ENCODE measurements at regions not wholly inside any gene's neighbourhood (a gene's known extent, or its start where the extent isn't known, plus 50 kb on each side); places are given as distances from the start of the nearest gene placed in this dataset.
A peak's percentile ranks its signal among the peaks of the same experiment; 100 is the strongest.

GRCh38 chr7:124413029-124413428 is 352.6 kb downstream of the GPR37 start:
- DNase-seq: no peak

GRCh38 chr7:124412531-124412930 is 353.1 kb downstream of the GPR37 start:
- no peak for DNase-seq

DNA sequence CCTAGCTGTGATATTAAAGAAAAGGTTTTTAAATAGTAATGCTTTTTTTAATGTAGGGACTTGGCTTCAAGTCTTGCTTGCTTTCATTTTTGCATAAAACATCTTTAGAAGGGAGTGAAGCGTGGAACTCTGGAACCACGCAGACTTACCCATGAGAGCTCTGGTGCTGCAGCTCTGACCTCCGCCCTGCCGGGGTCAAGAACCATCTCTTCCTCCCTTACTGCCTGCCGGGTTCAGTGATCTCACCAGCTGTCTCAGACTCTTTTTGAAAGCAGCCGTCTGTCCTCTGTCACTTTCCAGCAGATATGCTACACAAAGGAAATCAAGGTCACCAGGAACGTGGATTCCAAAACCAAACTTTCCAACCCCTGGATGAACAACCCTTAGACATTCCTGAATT is 353.8 kb downstream of the GPR37 start:
- DNase-seq: no peak

GRCh38 chr7:124403587-124403986 is 362.0 kb downstream of the GPR37 start:
- peak; percentile 49 to 55 for DNase-seq

DNA sequence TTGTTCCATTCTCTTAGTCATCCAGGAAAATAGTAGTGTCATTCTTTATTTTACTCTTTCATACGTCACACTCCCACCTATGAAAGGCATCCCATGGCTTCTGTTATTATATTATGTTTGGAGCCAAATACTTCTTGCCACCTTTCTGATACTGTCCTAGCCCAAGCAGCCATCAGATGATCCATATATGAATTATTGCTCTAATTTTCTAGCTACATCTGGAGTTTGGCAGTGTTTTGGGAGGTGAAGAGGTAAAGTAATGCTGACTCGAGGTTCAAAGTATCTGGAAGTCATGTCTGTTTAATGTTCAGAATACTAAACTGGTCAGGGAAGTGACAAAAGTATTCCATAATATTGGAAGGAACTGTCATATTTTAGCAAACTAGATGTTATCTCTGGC is 362.5 kb downstream of the GPR37 start:
- no peak for DNase-seq

GRCh38 chr7:124399941-124400340 is 365.7 kb downstream of the GPR37 start:
- DNase-seq: no peak

- DNase-seq: no peak
Measured at GRCh38 chr7:124398937-124399552, 366.2 kb upstream of the TMEM229A start.

DNA sequence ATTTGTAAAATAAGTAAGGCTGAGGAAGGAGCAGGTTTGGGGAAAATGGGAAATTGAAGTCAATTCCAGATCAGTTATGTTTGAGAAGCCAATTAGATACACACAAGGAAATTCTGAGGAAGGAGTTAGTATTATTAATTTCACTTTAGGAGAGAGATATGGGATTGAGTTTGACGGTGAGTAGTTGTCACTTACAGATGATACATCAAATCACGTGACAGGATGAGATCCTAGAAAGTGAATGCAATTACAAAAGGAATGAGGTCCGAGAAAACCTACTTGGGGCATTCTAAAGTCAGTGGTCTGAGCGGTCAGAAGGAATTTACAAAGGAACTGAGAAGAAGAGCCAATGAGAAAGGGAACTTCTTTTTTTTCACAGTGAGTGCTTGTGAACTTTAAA is 364.3 kb upstream of the TMEM229A start:
- DNase-seq: no peak

GRCh38 chr7:124390301-124390700 is 357.4 kb upstream of the TMEM229A start:
- DNase-seq: no peak

DNA sequence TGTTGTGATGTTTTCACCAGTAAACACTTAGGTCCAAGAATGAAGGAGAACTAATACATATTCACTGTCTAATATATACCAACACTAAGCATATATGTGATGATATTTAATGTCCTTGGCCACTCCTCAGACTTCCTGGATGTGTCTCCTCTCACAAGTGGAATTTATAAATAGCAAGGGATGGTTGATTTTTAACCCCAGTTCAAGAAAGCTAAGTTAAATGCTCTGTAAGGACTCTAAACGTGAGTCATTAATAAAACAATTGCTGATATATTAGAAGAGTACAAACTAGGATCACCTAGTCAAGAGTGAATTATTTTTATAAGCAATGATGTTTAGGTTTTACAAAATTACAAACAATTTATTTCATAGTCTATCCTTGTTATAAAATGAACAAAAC is 355.9 kb upstream of the TMEM229A start:
- DNase-seq: no peak

- no peak for DNase-seq
Measured at GRCh38 chr7:124387056-124387455, 354.2 kb upstream of the TMEM229A start.

DNA sequence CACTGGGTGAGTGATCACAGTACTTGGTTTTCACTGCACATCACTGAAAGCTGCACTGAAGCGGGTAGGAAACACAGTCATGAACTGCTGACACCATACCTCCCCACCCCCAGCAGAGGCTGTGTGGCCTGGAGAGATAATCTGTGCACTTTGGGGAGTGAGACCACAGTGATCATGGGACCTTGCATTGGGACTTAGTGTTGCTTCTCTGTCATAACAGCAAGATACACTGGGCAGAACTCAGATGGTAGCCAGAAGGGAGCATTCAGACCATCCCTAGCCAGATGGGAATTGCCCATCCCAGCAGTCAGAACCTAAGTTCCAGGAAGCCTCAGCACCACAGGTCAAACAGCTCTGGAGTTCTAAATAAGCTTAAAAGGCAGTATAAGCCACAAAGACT is 346.4 kb upstream of the TMEM229A start:
- no peak for DNase-seq

- DNase-seq: no peak
Measured at GRCh38 chr7:124376111-124376510, 343.2 kb upstream of the TMEM229A start.

DNA sequence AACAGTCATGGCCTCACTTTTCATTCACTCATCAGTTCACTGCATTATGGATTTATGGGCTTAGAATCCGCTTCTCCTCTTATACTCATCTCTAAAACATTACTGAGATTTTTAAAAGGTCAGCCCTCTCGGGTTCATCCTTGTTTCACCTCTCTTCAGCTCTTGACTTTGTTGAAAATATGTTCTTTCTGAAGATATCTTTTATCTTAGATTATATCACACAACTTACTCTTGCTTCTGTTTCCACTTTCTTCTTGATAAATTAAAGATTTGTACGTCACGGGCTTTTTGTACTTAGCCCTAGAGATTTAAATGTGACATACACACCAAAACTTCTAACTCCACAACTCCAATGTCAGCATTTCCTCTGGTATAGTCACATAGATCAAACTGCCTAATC is 342.5 kb upstream of the TMEM229A start:
- no peak for DNase-seq

GRCh38 chr7:124369310-124369709 is 336.4 kb upstream of the TMEM229A start:
- no peak for DNase-seq

DNA sequence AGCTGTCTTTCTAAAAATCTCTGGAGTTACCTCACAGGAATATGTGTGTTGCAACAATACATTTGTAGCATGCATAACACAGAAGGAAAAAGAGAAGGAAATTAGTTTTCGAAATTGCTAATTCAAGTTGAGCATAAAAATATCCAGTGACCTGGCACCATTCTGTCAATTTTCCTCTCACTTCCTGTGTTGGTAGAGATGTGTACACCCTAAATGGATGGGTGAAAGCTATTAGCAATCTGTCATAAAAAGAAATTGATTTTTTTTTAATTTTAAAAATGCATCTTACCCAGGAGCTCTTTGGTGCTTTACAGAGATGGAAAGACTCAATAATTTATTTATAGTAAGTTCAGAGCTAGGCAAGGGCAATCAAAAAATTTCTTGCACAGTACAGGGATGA is 333.3 kb upstream of the TMEM229A start:
- no peak for DNase-seq

DNA sequence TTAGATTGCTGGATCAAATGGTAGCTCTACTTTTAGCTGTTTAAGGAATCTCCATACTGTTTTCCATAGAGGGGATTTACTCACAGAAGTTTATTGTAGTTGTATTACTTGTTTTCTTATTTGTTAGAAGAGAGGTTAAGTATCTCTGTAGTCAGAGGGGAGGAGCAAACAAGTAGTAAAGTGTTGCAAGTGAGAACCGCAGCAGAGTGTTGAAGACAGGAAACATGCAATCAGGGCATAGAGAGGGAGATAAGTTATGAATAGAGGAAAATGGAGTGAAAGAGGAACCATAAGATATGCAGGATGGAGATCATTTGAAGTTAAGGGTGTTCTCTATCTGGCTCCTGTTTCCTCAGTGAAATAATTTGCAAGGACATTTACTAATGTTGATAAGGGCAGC is 331.4 kb upstream of the TMEM229A start:
- DNase-seq: no peak

- DNase-seq: no peak
Measured at GRCh38 chr7:124354201-124354600, 321.3 kb upstream of the TMEM229A start.

- no peak for DNase-seq
Measured at GRCh38 chr7:124351950-124352349, 319.1 kb upstream of the TMEM229A start.

- DNase-seq: no peak
Measured at GRCh38 chr7:124349443-124349842, 316.6 kb upstream of the TMEM229A start.

DNA sequence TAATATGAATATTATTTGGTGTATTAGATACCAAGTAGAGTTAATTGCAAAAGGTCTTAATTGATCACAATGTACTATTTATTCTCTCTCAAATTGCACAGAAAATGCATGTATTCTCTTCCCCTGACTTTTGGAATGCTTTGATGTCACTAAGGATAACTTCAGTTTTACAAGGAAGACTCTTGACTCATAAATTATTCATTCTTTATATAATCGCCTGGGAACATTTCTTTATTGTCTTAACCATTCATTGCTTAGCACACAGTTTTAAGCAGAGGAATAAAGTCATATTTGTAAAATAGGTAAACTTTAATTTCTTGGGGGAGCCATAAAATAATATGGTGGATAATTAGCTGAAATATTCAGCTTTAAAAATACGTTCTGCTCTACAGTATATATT is 306.0 kb upstream of the TMEM229A start:
- DNase-seq: no peak

GRCh38 chr7:124330731-124331407 is 298.0 kb upstream of the TMEM229A start:
- no peak for DNase-seq

DNA sequence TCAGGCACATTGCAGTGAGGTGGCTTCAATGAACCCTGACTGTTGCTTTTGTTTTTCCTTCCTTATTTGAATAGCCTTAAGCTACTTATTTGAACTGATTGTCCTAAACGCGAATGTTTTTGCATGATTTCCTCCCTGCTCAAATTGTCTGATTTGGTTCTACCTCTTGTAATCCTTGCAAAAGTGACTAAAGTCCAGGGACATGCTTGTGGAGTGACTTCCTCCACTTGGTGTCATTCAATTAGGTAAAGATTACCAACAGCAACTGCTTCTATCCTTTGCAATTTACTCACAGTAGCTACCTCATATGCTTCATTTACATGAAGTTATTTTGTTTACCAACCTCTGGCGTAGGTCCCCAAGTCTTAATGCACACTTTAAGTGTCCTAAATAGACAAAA is 295.9 kb upstream of the TMEM229A start:
- no peak for DNase-seq

- DNase-seq: no peak
Measured at GRCh38 chr7:124324262-124324661, 291.4 kb upstream of the TMEM229A start.

DNA sequence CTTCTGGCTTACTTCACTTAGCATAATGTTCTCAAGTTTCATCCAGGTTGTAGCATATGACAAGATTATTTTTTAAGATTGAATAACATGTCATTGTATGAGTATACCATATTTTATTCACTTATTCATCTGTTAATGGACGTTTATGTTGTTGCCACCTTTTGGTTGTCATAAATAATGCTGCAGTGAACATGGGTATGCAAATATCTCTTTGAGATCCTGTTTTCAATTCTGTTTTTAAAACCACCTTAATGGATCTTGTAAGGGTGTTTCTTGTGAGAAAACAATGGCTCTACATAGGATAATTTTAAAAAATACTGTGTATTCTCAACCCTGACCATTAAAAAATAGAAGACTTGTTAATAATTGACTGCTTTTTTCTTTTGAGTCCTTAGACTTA is 290.7 kb upstream of the TMEM229A start:
- DNase-seq: no peak

Measured in SHP77 (cell line).